ENCODE measurements at regions not wholly inside any gene's neighbourhood (a gene's known extent, or its start where the extent isn't known, plus 50 kb on each side); places are given as distances from the start of the nearest gene placed in this dataset.

- no peak for TF ChIP-seq ZFX (CRISPR knock-in tag; IDR thresholded peaks at IDR 0.05)
- no peak for TF ChIP-seq E4F1 (CRISPR knock-in tag; IDR thresholded peaks at IDR 0.05; ENCODE audit: borderline replicate concordance)
- no peak for TF ChIP-seq ZBTB40 (IDR thresholded peaks at IDR 0.05)
- TF ChIP-seq ZBTB40 (CRISPR knock-in tag; IDR thresholded peaks at IDR 0.05), result no peak
These were observed 86.5 kb upstream of the NEURL1B start (continued) for GRCh38 chr5:172554562-172554961.
